GM18867 (cell line): ENCODE measurements at regions not wholly inside any gene's neighbourhood (a gene's known extent, or its start where the extent isn't known, plus 50 kb on each side); places are given as distances from the start of the nearest gene placed in this dataset.

Experiments
- ATAC-seq: cut with Tn5 transposase; IDR thresholded peaks from one replicate; pipeline ENCODE4 v1.9.1; 2021; ENCODE audit warnings: mild to moderate bottlenecking, moderate library complexity; ENCODE audit not compliant: unreplicated experiment

GRCh38 chr22:46087816-46088277, 62.5 kb upstream of the PPARA start:
- ATAC-seq: no peak

GRCh38 chr22:46088541-46089311, 61.6 kb upstream of the PPARA start:
- no peak for ATAC-seq

GRCh38 chr22:46089426-46090035, 60.8 kb upstream of the PPARA start:
- no peak for ATAC-seq

GRCh38 chr22:46090036-46090591, 60.2 kb upstream of the PPARA start:
- ATAC-seq: no peak

GRCh38 chr22:46090631-46091201, 59.6 kb upstream of the PPARA start:
- ATAC-seq: no peak

- ATAC-seq: no peak
These were observed 58.9 kb upstream of the PPARA start for GRCh38 chr22:46091277-46091977.

- no peak for ATAC-seq
These were observed 58.3 kb upstream of the PPARA start for GRCh38 chr22:46092011-46092410.

- no peak for ATAC-seq
These were observed 57.5 kb upstream of the PPARA start for GRCh38 chr22:46092670-46093410.

GRCh38 chr22:46093796-46094195, 56.5 kb upstream of the PPARA start:
- no peak for ATAC-seq

- no peak for ATAC-seq
These were observed 55.6 kb upstream of the PPARA start for GRCh38 chr22:46094676-46095075.

GRCh38 chr22:46096051-46096450, 54.3 kb upstream of the PPARA start:
- no peak for ATAC-seq

- no peak for ATAC-seq
These were observed 53.6 kb upstream of the PPARA start for GRCh38 chr22:46096706-46097230.

- no peak for ATAC-seq
These were observed 52.9 kb upstream of the PPARA start for GRCh38 chr22:46097268-46097900.

- ATAC-seq: no peak
These were observed 51.5 kb upstream of the PPARA start for GRCh38 chr22:46098525-46099475.

GRCh38 chr22:46099740-46100139, 50.6 kb upstream of the PPARA start:
- no peak for ATAC-seq

- ATAC-seq: no peak
These were observed 49.8 kb upstream of the PPARA start for GRCh38 chr22:46100401-46101105.
